ENCODE measurements at regions not wholly inside any gene's neighbourhood (a gene's known extent, or its start where the extent isn't known, plus 50 kb on each side); places are given as distances from the start of the nearest gene placed in this dataset.

- TF ChIP-seq POU5F1 (IDR thresholded peaks at IDR 0.05; ENCODE audit: low read depth, low read length) (no peak), ASH2L (IDR thresholded peaks at IDR 0.05; ENCODE audit: low read length) (no peak), BRCA1 (IDR thresholded peaks at IDR 0.05; ENCODE audit: low read depth, low read length) (no peak), POLR2AphosphoS5 (IDR thresholded peaks at IDR 0.05; ENCODE audit: low read depth, low read length) (no peak), CREB1 (IDR thresholded peaks at IDR 0.05) (no peak), GABPA (IDR thresholded peaks at IDR 0.05; ENCODE audit: borderline replicate concordance, insufficient read depth, low read length) (no peak), EP300 (IDR thresholded peaks at IDR 0.05; ENCODE audit: borderline replicate concordance in 1 of 2, low read depth in 2 of 2, low read length in 2 of 2) (no peak), TAF1 (IDR thresholded peaks at IDR 0.05; ENCODE audit: low read depth, low read length) (no peak)
These were observed 159.2 kb upstream of the ALG10B start for GRCh38 chr12:38157274-38157932.
